Loucy (cell line): ENCODE measurements at regions not wholly inside any gene's neighbourhood (a gene's known extent, or its start where the extent isn't known, plus 50 kb on each side); places are given as distances from the start of the nearest gene placed in this dataset.

Experiments
- EZH2phosphoT487 ChIP-seq: fragments of 200-600 bp; IDR thresholded peaks from 2 replicates; pipeline ENCODE4 v1.6.1; 2018; ENCODE audit warnings: antibody characterized with exemption, mild to moderate bottlenecking, moderate library complexity, borderline replicate concordance
- TF ChIP-seq, protein P1 (sequence below): fragments of 200-600 bp; sonication (generic); conservative IDR thresholded peaks from 2 replicates; pipeline ENCODE4 v1.5.1; 2014; ENCODE audit warnings: mild to moderate bottlenecking, antibody characterized with exemption, low read length

DNA sequence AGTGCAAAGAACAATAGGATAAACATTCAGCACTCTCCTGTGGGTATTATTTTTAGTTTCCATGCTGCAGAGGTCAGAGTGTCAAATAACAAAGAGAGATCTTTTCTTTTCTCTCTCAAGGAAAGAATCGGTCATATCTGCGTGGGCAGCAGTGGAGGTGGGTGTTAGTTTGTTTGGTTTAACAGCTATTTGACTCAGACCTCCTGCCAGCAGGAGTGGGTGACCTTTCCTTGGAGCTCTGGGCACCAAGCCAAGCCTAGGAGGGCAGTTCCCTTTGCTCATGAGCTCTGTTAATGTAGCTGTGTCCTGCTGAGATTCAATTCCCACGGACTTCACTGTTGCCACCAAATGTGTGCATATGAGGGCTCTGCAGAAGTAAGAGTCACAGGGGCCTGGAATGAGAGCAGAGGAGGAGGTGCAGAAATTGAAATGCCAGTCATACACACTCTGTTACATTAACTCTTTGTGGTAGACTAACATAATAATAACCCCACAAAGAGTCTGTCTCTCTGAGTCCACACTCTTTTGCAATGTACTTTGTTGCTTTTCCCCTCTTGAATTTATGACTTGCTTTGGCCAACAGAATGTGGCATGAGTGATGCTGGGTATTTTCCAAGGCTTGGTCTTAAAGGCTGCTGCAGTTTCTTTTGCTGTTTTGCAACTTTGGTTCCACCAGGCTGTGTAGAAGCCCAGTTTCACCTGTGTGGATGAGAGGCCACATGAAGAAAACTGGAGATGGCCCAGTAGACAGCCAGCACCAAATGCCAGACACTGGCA is 76.0 kb upstream of the GRK3 start:
- TF ChIP-seq, protein P1, sequence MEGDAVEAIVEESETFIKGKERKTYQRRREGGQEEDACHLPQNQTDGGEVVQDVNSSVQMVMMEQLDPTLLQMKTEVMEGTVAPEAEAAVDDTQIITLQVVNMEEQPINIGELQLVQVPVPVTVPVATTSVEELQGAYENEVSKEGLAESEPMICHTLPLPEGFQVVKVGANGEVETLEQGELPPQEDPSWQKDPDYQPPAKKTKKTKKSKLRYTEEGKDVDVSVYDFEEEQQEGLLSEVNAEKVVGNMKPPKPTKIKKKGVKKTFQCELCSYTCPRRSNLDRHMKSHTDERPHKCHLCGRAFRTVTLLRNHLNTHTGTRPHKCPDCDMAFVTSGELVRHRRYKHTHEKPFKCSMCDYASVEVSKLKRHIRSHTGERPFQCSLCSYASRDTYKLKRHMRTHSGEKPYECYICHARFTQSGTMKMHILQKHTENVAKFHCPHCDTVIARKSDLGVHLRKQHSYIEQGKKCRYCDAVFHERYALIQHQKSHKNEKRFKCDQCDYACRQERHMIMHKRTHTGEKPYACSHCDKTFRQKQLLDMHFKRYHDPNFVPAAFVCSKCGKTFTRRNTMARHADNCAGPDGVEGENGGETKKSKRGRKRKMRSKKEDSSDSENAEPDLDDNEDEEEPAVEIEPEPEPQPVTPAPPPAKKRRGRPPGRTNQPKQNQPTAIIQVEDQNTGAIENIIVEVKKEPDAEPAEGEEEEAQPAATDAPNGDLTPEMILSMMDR, result no peak
- no peak for TF ChIP-seq EZH2phosphoT487
